ENCODE measurements at regions not wholly inside any gene's neighbourhood (a gene's known extent, or its start where the extent isn't known, plus 50 kb on each side); places are given as distances from the start of the nearest gene placed in this dataset.

DNA sequence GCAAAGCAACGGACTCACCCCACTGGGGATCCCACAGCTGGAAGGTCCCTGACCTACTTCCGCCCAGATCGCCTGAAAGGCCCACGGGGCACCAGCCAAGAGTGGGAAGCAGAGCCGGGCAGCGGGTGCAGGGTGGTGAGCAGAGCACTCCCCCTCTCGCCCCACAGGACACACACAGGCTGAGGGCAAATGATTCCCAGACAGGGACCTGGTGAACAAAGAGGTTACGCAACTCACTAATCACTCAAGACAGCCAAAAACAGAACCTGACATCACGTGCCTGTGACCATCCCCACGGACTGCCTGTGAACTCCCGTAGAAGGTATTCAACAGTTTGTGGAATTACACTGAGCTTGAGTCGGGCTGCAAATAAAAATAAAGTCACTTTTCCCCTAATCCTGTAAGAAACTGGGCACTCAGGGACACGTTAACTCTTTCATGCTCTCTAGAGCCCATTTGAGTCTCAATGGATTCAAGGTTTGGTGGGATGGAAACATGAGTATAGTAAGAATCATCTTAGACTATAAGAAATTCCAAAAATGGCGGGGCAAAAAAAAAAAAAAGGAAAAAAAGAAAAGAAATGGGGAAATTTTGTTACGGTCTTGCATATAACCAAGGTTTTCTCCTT lies 396.1 kb downstream of the SOX9 start:
- no peak for DNase-seq (ENCODE audit: low spot score)

GRCh38 chr17:72517413-72518158 lies 396.8 kb downstream of the SOX9 start:
- DNase-seq (ENCODE audit: low spot score) = no peak

GRCh38 chr17:72518159-72518732 lies 397.4 kb downstream of the SOX9 start:
- DNase-seq (ENCODE audit: low spot score) = no peak

- DNase-seq (ENCODE audit: low spot score) = no peak
These were observed 398.2 kb downstream of the SOX9 start for GRCh38 chr17:72518753-72519597.

GRCh38 chr17:72519598-72519936 lies 398.7 kb downstream of the SOX9 start:
- no peak for DNase-seq (ENCODE audit: low spot score)

DNA sequence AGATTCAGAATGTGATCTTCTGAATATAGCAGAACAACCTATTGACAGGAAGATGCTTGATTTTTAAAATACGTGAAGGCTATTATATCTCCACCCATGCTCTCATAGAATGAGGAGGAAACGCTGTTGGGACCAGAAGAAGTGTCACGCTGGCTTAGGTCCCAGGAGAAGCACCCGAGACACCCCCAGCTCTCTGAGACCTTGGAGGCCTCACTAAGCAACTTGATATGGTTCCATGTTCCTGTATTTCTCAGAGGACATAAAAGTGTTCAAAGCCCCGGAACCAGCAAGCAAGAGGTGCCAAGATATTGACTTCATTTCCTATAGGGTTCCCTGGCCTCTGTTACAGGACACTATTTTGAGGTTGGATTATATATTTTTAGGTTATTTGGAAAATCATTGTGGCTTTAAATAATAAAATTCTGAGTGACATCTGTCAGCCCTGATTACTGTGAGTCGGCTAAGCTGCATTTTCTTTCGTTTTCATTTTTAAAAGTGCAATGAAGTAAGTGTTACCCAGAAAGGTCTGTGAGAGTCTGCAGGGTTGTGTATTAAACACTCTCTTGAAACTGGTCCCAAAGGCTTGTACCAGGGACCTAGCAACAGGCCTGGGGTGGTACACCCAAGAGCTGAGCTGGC lies 400.0 kb downstream of the SOX9 start:
- DNase-seq (ENCODE audit: low spot score) = no peak

DNA sequence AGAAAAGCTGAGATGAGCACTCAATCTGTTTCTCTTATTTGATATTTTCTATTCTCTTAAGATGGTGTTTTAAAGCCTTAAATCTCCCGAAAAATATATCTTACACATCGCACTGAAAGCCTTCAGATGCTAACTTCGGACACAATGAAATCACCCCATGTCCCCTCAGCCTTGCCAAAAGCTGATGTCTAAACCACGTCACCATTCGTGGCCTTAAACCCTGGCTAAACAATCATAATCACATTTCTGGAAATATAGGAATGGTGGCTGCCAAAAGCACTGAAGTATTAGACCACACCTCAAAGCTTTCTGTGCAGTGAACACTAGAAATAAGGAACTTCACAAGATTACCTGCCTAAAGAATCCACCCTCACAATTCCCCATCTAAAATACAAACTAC lies 402.7 kb downstream of the SOX9 start:
- DNase-seq (ENCODE audit: low spot score) = no peak

GRCh38 chr17:72525225-72526015 lies 404.6 kb downstream of the SOX9 start:
- no peak for DNase-seq (ENCODE audit: low spot score)

DNA sequence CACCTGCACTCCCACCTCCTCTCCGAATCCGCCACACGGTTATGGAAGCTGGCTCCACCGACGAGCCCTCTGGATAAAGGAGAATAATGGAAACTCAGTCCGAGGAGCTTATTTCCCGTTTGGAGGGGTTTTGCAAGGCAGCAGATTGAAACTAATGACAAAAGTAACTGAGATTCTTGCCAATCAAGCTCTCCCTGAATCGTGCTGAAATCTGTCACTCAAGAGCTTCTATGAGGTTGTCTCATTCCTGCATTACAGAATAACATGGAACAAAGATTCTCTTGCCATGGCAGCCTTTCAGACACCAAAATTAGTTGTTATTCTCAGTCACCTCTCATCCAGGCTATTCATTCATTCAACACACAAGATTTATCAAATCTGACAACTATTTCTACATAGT lies 405.9 kb downstream of the SOX9 start:
- DNase-seq (ENCODE audit: low spot score) = no peak

DNA sequence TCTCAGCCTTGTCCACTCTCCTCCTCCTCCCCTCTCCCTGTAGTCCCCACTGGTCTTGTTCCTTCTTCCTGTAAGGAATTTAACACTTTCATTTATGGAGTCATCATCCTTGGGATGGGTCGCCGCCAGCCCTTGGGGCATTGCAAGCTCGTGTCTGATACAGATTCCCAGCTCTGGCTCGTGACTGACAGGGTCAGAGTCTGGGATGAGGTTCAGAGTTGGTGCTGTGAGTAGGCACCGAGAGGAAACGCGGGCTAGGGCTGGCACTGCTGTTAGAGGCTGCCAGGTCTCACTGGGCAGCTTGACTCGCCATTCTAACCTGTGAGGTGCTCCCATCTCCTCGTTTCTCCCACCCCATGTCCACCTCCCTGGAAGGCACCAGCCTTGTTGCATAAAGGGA lies 407.0 kb downstream of the SOX9 start:
- DNase-seq (ENCODE audit: low spot score) = no peak

GRCh38 chr17:72528683-72529082 lies 407.9 kb downstream of the SOX9 start:
- no peak for DNase-seq (ENCODE audit: low spot score)

- DNase-seq (ENCODE audit: low spot score) = no peak
These were observed 408.6 kb downstream of the SOX9 start for GRCh38 chr17:72529386-72529785.

DNA sequence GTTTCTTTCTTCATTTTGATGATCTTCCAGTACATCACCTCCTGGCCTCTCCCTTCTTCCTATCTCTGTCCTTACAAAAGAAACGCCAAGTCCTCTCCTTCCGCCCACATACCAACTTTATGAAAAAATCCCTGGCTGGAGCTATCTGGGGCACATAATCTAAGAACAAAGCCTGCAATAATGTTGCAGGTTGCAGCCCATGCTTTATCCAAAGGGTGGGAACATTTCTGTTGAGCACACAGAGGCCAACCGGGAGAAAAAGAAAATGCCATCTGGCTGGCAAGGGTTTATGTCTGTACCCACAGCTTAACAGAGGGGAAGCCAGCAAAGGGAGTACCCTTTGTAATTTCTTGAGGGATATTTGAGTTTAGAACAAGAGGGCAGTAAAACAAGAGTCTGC lies 409.6 kb downstream of the SOX9 start:
- DNase-seq (ENCODE audit: low spot score) = no peak

GRCh38 chr17:72531729-72532128 lies 410.9 kb downstream of the SOX9 start:
- no peak for DNase-seq (ENCODE audit: low spot score)

GRCh38 chr17:72534265-72534664 lies 413.4 kb downstream of the SOX9 start:
- DNase-seq (ENCODE audit: low spot score) = no peak

DNA sequence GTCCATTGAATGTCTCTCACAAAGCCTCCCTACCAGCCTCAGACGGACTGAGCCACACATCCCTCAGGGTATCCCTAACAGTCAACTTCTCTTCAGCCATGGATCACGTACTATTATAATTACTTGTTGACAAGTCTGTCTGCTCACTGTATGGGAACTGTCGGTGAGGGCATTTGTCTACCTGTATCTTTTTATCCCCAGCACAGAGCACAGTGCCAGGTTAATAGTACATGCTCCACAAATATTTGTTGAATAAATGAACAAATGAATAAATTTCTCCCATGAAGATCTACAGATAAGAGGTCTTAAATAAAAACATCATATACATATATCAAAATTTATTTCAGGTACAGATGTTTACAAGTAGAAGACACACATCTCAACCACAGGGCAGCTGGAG lies 414.0 kb downstream of the SOX9 start:
- no peak for DNase-seq (ENCODE audit: low spot score)

GRCh38 chr17:72535346-72535745 lies 414.5 kb downstream of the SOX9 start:
- DNase-seq (ENCODE audit: low spot score) = no peak

GRCh38 chr17:72535779-72536178 lies 415.0 kb downstream of the SOX9 start:
- no peak for DNase-seq (ENCODE audit: low spot score)

DNA sequence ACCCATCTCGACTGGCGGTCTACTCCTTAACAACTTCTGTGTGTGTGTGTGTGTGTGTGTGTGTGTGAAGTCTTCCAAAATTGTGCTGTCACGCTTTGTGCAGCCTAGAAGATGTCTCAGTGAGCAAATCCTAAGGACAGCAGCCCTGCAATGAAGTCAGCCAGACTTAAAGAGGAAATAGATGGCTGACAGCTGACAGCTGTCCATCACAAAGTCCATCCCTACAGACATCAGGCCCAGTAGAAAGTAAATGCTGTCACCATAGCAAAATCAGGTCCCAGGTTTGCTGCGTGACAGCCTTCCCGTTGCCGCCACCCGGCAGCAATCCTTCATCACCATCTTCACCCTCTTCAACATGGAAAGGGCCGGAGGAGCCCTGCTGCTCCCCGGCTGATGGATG lies 416.0 kb downstream of the SOX9 start:
- DNase-seq (ENCODE audit: low spot score) = no peak

GRCh38 chr17:72538443-72538842 lies 417.6 kb downstream of the SOX9 start:
- no peak for DNase-seq (ENCODE audit: low spot score)

DNA sequence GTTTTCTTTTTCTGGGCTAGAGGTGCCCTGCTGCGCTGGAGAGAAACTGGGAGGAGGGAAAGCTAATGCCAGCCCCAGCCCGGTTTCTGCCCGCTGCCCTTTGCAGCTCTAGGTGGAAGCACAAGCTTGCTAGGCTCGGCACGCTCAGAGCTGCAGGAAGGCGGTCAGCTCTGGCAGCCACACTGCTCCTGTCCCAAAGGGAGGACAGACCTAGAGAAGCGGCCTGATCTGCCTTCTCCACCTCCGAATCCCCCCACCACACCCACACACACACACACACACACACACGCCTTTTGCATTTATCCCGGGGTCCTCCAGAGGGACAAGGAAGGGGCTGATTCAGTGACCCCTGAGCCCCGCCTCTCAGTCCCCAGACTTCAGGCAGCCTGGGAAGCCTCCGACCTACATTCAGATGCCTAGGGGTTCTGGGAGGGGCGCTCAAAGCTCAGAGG lies 418.1 kb downstream of the SOX9 start:
- no peak for DNase-seq (ENCODE audit: low spot score)
